ENCODE measurements at regions not wholly inside any gene's neighbourhood (a gene's known extent, or its start where the extent isn't known, plus 50 kb on each side); places are given as distances from the start of the nearest gene placed in this dataset.

DNA sequence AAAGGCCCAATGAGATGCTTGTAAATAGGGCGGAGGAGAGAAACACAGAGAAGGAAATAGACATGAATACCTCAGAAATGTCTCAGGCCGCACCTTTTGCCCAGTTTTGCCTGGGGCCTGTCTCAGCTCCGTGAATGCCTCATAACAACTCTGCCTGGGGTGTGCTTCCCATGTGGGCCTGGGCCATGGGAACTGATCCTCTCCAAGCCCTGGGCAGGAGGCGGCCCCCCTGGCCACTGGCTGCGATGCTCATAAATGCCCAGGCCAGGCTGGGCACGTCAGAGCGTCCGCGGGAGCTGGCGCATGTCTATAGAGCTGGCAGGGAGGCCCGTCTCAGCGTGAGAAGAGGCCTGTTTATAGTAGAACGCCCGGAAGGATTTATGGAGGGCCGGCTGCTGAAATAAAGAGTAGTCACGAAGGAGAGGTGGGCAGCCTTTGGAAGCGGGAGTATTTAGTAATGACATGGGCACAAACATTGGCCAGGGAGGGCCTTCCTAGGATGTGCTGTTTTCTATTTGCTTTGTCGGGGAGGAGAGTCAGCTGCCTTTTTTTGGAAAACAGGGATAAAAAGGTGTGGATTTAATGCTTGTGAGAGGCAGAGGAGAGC is 85.9 kb upstream of the IGF1R start:
- no peak for DNase-seq

DNA sequence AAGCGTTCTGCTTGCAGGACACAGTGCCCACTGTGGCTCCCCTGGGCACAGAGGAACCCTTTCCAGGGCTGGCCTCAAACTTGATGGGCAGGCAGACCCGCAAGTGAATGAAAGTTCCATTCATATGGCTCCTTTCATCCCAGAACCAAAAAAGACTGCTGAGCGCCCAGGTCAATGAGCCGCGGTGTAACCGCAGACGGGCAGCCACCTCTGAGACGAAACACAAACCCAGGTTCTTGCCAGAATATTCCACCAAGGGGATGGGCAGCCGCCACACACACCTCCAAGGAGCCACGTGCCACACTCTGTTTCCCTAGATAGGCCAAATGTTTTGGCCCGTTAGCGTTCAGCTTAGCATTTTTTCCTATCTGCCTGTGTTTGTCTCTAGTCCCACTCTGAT is 82.8 kb upstream of the IGF1R start:
- DNase-seq, result no peak

DNA sequence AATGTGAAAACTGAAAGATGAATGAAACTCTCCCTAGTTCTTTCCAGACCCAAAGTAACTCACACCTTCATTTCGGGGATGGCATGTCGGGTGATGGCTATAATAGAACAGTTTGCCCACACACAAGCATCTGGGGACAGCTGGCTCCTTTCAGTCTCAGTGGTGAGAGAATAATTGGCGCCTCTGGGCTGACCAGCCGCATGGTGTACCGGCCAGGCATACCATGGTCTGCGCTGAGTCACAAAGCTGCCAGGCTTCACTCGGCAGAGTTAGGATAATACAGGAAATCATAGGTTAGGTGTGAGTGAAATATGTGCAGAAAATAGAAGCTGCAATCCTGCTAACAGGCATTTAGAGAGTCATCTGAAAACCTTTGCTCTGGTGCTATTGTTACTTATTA is 80.4 kb upstream of the IGF1R start:
- DNase-seq, result no peak

DNA sequence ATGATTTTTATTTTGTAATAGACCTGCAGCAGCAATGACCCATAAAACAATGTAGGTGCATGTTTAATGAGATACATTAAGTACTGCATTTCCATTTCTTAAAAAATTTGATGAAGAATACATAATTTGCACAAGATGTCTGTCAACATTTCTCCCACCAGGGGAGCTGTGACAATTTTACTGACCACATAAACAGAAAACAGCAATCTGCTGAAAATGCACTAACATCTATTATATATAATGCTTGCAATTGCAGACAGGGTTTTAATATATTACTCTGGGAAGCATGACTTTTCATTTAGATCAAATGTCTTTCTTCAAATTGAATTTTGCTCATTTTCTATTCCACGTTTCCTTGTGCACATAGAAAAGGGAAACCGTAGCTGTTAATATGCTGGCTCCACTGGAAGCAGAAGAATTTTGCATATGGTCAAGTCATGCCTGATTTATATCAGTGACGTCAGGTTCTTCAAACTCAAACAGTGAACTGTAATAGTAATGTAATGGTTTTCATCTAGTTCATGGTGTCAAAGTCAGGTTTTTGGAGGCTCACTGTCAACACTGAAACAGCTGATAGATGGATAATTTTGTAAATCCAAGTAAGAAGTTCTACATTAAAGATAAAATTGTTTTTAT is 79.8 kb upstream of the IGF1R start:
- DNase-seq, result no peak

DNA sequence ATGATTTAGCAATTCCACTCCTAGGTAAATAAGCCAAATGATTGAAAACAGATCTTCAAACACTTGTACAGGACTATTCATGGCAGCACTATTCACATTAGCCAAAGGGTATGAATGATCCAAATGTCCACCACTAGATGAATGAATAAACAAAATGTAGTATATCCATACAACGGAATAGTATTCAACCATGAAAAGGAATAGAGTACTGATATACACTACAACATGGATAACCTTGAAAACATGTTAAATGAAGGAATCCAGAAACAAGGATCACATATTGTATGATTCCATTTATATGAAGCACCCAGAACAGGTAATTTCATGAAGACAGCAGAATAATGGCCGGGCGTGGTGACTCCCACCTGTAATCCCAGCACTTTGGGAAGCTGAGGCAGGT is 78.2 kb upstream of the IGF1R start:
- DNase-seq, result no peak

DNA sequence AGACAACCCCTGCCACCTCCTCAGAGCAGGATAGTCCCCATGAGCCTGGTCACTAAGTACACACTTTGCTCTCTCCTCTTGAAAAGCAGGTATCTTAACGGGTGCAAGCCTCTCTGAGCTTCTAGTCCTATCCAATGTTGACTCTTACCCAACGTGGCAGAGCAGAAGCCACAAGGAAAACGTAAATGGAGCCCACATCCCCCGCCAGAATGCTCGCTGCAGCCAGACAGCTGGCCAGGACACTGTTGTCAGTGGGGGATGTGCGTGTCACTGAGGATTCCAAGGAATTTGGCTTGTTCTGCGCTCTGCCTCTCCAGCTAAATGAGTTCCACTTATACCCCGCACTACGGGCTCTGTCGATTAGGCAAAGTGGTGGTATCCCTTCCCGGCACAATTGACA is 67.8 kb upstream of the IGF1R start:
- DNase-seq, result peak; percentile 58

DNA sequence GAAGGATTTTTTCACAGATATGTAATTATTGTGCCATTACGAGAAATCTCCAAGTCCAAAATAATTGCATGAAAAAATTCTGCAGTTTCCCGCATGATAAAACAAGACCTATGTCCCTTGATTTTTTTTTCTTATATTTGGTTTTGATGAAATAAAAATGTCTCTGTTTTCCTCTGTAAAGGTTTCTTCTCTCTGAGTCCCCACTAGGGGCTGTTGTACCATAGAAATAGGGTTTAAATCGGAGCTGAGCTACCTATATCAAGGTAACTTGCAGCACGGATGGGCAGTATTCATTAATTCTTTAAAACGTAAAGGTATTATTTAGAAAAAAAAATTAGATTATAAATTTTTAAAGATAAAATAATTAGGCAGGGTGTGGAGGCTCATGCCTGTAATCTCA is 66.6 kb upstream of the IGF1R start:
- no peak for DNase-seq

DNA sequence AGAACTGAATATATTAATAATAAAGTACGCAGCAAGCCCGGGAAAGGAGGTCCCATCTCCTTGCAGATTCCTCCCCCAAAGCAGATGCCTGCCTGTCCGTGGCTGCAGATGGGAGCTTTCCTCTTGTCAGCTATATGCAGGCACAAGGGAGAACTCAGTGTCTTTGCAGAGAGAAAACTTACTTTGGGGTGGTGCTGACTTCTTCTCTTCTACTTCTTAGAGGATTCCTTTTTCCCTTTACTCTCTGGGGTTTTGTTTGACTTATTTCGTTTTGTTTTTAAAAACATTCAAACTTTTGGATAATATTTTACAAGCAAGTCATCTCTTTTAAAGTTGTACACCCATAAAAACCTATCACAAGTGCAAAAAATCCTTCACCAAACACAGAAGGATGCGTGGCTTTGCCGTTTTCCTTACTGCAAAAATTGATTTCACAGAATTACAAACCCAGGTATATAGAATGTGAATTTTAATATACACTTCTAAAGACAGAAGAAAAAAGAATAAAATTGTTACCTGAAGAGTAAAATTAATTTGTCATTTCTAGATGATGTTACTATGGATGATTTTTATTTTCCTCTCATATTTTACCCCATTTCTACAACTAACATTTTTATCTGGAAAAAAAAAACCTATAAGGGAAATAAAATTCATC is 65.3 kb upstream of the IGF1R start:
- no peak for DNase-seq

DNA sequence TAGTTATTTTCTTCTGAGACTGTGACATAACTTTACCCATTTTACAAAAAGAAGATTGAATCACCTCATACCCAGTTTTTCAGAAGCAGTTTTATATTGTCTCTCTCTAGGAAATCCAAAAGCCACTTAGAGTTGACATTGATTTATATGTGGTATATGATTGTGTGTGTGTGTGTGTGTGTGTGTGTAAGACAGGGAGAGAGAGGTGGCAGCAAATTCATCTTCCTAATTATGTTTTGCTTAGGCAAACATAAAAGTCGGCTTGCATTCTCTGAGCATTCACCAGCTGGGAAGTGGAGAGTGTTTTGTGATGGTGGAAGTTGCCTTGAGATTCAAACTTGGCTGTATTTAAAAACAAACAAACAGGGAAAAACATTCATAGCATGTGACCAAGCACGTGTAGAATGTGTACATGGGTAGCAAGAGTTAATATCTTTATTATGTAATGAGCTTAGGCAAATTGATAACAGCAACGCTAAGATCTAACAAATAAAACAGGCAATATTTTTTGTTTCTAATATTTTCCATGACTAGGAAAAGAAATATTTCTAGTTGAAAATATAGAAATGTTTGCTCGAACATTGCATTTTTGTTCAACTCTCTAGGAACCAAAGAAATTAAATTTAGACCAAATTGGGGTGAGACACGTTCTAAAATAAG is 64.4 kb upstream of the IGF1R start:
- DNase-seq, result no peak

DNA sequence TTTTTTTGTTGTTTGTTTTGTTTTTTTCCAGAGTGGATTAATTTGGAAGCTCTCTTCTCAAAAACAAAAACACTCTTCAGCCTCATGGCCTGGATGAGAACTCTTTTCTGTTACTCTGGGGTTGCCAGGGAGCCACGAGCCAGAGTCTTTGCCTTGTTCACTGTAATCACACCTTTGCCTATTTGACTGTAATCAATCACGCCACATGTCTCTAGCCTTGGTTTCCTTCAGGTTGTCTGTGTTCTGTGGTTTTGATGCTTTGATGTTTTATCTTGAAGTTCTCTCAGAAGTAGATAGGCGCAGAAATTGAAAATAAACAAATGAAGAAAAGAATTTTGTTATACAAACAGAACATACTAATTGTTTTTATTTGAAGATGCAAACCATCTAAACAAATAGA is 62.3 kb upstream of the IGF1R start:
- DNase-seq, result no peak

DNA sequence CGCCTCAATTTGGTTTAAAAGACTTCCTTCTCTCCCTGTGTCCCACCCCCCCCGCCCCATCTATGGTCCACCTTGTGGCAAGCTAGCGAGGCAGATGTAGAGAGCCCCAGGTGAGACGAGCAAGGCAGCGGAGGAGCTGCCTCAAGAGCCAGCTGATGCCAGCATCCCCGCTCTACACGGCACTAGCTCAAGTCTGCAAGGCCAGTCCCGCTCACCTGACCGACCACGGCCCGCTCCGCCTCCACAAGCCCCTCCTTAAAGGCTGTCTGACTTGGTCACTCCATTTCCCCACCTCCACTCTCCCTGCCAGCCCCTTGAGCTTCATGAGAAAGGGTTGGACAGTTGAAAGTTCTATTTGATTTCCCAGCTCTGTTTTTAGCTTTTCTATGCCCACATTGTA is 56.2 kb upstream of the IGF1R start:
- no peak for DNase-seq

DNA sequence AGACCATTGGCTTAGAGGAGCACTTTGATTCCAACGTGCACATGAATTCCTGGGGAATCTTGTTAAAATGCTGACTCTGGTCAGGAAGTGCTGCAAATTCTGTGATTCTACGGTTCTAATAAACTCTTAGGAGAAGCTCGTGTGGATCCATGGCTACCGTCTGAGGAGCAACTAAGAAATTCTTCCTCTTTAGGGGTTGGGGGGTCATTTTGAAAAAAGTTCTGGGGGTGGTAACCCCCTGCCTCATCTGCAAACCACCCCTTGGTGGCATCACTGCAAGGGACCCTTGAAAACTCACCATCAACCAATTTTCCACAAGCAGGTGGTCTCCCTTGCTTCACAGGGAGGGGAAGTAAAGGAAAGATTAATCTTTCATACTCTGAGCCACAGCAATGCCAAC is 52.2 kb upstream of the IGF1R start:
- no peak for DNase-seq

DNA sequence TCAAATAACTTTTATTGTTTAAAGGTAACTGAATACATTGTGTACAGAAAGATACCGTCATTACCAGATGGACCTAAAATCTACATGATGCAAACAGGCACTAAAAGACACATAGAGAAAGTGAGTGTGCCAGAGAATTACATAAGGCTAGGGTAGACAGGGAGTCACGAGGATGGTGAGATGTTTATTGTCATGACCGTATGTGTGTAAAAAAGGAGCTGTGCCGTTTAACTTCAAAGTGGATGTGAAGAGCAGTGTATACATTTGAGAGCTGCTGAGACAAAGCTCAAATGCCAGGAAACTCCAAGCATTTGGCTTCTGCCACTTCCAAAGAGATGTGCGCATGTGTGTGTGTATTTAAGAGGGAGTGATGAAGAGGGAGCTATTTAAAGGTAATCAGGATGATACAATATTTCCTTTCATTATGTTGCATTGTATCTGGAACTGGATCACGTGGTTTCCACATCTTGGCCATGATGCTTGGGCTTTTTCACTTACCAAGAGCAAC is 51.4 kb upstream of the IGF1R start:
- DNase-seq, result no peak

DNA sequence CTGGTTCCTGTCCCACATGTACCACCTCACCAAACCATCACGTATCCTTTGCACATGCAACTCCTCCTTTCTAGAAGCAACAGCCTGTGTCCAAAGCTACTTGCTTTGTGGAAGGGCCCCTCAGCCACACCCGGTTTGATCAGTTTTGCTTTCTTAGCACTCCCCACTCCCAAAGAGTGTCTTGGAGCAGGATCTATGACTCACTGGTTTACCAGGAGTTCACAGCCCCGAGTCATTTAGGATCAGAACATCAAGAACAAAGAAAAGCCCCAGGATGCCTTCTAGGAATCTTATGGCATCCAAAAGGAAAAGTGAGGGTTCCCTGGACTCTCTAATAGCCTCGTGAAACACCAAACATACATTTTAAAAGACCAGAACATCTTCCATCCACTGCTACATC is 50.7 kb upstream of the IGF1R start:
- no peak for DNase-seq

Measured in right forelimb (tissue), 1 donor.